NCI-H187 treated with DMSO at 0.1 percent for 48 hours (cell line): ENCODE measurements at regions not wholly inside any gene's neighbourhood (a gene's known extent, or its start where the extent isn't known, plus 50 kb on each side); places are given as distances from the start of the nearest gene placed in this dataset.

Experiments used
- DNase-seq: peaks from one replicate; lab custom pipeline; 2025; lab: John Stamatoyannopoulos, UW

DNA sequence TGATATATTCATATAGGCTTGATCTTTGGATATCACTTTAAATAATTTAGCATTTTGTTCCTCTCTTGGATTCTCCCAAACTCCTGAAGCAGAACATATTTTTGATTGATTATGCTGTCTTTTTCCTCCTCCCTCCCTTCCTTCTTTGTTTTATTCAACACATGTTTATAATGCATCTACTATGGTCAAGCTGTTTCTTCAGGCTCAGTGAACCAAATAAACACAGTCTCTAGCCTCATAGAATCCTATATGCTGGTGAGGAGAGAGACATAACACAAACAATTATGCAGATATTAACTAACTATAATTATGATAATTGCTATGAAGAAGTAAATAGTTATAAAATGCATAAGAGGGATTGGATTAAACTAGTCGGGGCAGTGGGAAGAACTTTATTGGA lies 1023.6 kb upstream of the RAG2 start:
- no peak for DNase-seq

DNA sequence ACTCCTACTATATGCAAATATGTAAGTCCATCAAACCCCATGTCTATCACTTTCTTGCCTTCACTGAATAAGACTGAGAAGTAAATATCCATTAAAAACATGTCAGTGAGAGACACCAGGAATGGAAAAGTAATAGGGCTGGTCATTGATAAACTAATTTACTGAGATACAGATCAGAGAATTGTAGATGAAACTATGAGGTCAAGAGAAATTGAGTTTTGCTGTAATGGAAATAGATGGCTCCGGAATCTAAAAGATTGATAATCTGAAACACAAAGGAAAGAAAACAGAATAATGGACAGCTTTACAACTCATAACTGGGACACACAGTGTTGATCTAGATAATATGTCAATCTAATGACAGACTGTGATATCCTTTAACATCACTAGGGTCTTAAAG lies 1018.3 kb upstream of the RAG2 start:
- no peak for DNase-seq

DNA sequence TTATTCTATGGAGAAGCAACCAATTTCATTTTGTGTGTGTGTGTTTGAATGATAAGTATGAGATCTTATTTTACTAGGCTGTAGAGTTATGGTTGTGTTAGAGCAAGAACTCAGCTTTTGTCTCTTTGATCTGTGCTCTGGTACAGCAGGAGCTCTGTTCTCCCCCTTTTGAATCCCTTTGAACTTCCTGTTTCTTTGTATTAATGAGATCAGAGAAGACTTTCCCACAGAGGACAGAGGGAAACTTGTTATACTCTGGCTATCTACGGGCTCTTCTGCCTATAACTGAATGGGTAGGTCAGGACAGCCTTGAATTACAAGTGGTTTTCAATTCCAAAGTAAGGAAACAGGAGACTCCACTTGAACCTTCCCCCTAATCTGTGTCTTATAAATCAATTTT lies 1015.0 kb upstream of the RAG2 start:
- DNase-seq, result no peak

DNA sequence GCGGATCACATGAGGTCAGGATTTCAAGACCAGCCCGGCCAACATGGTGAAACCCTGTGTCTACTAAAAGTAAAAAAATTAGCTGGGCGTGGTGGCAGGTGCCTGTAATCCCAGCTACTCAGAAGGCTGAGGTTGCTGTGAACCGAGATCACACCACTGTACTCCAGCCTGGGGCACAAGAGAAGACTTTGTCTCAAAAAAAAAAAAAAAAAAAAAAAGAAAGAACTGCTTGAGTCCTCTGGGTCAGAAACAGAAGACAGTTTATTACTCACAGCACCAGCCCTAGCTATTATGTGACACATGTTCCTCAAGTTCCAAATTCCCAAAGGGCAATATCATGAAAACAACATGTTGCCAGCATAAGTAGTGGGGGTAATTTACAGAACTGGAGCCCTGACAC lies 1014.1 kb upstream of the RAG2 start:
- no peak for DNase-seq

DNA sequence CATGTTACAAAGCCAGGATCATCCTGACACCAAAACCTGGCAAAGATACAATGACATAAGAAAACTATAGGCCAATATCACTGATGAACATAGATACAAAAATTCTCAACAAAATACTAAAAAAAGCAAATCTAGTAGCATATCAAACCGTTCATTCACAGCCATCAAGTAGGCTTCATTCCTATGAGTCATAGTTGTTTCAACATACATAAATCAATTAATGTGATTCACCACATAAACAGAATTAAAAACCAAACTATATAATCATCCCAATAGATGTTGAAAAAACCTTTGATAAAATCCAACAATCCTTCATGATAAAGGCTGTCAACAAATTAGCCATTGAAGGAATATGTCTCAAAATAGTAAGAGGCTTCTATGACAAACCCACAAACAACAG lies 1007.2 kb upstream of the RAG2 start:
- no peak for DNase-seq

DNA sequence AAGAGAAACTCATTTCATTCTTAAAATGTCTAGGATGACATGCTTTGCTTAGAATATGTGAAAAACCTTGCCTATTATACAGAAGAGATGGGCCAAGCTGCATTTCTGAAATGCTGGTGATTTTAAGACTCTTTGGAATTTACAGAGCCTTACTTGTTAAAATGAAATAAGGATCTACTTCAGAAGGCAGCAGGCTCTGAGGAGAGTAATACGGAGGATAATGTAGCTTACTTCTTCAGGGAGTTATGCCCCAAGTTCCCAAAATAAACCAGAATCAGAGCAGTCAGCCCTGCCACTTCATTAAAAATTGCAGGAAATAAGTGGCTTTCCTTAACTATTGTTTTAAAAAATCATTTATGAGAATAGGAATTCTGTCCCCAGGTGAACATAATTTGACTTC lies 1000.3 kb upstream of the RAG2 start:
- DNase-seq, result no peak

DNA sequence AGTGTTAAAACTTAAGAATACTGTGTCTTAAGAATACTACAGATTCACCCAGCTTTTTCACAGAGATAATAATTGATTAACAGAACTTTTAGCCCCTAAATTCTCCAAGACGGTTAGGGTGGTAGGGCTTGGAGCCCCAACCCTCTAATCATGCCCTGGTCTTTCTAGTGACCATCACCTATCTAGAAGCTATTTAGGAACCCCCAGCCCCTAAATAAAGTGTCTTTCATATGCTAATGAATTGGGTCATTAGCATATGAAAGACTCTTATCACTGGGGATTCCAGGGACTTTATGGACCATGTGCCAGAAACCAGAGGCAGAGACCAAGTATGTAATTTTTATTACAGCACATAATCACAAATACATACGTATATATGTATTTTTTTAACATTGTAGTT lies 999.7 kb upstream of the RAG2 start:
- no peak for DNase-seq

DNA sequence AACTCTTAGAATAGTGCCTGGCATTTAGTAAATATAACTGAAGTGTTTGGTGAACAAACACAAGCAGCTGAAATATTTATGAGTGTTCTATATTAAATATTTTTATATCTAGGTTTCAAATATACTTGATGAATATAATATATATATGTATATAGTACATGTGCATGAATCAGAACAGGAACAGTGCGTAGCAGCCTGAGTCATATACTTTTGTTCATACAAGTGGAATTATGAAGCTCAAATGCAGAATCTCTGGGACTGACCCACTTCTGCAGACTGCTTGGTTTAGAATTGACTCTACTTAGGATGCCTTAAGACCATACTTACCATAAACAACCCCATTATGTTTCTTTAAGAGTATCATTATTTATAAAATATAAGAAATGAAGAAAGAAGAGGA lies 997.8 kb upstream of the RAG2 start:
- no peak for DNase-seq

DNA sequence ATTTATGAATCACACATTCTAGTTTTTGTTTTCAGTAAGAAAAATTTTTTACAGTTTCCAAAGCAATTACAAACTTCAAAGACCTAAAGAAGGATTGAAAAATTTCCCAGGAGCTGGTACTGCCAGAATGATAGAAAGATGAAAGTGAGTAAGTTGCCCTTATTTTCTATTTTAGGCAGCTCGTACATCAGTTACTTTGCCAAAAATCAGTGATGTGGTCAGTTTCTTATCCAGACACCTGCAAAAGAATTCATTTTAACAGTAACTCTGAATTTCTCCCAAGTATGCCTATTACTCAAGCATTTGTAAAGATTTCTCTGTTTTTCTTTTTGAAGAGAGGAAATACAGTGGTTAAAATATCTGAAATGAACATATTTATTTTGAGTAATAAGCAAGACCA lies 976.3 kb upstream of the RAG2 start:
- no peak for DNase-seq

DNA sequence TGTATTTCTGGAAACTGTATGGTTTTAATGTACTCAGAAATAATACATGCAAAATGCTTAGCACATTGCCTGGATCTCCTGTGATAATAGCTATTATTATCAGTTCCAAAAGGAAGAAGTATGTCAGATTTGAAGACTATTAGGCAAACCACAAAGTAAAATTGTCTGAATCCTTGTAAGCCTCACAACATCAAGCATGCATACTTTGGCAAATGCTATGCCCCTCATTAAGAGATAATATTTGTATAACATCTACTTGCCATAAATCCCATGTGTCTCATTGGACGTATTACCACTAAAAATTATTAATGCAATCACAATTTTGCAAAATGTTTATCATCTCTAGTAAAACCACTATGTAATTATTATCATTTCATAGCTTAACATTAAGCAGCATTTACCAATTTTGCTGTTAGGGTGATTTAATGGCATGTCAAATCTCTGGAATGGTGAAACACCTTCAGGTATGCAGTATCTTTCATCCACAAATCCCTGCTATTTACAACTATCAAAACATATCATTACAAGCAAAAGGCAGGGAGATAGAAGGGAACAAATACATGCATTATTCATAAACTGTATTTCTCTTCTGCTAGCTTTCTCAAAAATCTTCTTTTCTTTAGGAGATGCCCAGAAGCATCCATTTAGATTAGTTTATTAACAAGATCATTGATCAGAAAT lies 974.6 kb upstream of the RAG2 start:
- DNase-seq, result no peak

DNA sequence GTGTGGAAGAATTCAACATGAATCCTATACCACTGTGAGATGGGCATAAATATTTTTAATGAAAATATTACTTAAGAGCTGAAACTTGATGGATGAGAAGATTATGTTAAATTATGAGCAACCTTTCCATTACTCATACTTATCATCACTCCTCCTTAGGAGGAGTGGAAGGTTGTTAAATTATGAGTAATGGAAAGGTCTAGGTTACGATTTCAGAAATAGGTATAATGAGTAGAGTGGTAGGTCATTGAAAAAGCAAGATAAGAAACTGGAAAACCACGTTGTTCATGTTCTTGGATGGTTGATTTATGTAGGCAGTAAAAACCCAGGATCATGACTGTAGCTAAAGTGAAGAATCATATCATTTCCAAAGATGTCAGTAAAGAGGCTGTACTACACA lies 973.2 kb upstream of the RAG2 start:
- no peak for DNase-seq

DNA sequence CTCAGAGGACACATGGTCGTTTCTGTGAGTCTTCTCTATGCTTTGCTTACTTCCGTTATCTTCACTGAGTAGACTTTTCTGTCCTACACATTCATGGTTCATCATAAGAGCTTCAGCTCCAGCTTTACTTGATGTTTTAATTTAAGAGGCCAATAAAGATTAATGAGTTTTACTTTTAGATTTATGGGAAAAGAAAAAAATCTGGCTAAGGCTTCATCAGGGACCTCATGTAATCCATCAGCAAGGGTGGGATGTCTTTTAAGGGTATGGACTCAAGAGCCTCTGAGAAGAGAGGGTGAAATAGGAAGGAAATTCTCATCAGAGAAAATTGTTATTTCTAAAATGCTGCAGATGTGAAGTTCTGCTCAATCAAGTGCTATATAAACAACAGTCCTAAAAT lies 963.0 kb upstream of the RAG2 start:
- no peak for DNase-seq

DNA sequence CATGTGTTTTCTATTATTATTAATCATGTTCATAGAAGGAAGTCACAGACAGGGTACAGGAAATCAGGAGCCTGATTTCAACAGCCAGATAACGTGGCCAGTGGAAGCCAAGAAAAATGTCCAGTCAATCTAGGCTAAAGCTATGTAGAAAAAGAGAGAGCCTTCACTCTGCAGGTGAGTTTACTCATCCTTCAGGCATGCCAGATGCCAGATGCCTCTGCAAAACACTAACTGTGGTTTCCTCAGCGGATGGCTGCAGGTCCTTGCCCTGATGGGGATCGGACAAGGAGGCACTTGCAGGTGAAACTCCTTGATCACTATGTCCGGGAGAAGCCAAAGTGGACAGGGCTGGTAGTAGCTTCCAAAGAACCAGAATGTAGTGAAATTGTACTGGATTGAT lies 962.3 kb upstream of the RAG2 start:
- DNase-seq, result no peak

DNA sequence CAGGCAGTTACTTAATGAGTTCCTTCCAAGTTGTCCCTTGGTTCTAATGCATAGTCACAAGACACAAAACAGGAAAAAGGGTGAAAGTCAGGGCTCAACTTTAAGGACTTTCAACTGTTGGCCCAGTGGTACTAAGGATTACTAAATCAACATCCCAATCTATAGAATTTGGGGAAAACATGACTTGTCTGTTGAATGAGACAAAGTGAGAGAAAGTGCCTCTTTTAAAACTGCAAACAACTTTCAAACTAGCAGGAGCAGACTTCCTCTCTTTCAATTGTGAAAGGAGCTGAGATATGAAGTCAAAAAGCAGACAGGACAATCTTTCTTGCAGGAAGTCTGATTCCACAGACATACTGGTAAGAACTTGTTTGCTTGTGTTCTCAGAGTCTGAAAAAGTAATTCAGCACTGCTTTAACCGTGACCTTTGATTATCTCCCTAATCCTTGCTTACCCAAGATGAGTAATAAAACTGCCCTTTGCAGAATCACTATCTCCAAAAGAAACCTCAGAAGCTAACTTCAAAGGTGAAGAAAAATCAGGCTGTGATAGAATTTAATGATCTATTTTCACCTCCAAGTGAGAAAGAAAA lies 960.7 kb upstream of the RAG2 start:
- DNase-seq, result no peak

DNA sequence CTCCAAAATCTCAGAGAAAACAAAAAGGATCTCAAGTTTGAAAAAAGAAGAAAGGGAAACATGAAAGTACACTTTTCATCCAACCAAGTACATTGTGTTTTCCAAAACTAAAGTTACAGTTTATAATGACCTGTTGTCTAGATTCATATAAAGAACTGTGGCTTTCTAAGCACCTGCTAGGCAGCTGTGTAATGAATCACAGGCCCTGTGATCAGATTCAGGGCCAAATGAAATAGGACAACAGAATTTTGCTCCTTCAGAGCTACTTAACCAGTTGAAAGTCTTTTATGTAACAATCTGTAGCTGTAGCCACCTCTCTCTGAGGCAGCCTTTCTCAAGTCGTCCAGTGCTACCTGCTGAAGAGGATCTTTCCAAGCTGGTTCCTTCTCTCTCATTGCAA lies 960.0 kb upstream of the RAG2 start:
- no peak for DNase-seq

DNA sequence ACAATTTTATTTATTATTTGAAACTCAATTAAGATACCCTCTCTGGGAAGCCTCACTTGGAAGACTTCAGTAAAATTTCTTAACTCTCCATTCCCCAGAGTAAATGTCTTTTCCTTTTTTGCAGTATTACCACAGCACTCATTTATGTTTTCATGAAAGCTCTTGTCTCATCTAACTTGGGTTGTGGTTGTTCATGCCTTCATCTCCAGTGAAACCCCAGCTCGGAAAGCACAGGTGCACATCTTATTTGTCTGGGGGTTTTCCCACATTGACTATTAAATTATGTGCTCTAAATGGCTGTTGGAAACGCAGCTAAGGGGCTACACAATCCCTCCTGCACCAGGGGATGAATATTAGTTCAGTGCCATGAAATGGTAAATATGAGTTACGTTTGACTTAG lies 954.2 kb upstream of the RAG2 start:
- DNase-seq, result no peak

DNA sequence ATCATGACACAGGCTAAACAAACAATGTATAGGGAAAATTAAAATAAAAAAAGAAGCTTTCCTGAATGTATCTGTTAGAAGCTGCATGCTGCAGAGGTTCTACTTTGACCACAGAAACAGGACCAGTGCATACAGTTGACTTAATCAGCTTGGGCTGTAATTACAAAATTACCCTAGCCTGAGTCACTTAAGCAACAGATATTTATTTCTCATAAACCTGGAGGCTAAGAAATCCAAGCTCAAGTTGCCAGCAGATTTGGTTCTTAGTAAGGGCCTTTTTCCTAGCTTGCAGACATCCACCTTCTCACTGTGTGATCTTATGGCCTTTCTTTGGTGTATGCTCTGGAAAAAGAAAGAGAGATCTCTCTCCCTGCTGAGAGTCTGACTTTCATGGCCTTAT lies 946.5 kb upstream of the RAG2 start:
- DNase-seq, result no peak

DNA sequence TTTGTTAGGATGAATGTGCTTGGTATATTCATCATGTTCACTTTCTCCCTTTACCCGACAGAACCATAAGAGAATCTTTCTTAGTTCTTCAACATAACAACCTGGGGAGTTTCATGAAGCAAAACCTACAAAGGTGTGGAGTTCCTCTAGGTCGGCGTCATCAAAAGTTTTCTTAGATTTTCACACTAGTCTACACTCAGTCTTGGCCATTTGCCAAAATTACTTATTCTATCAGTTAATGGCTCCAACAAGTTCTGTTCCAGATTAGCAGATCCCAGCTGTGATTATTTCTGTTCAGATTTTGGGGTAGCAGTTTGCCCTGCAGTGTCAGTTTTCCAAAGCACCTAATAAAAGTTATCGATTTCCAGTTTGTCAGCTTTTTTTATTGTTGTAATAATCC lies 935.8 kb upstream of the RAG2 start:
- DNase-seq, result no peak

DNA sequence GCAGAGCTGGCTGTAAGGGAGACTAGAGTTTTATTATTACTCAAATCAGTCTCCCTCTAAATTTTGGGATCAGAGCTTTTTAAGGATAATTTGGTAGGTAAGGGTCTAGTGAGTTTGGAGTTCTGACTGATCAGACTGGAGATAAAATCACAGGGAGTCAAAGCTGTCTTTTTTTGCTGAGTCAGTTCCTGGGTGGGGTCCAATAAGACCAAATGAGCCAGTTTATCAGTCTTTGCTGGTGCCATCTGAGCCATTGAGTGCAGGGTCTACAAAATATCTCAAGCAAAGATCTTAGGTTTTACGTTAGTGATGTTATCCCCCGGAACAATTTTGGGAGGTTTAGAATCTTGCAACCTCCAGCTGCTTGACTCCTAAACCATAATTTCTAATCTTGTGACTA lies 935.1 kb upstream of the RAG2 start:
- DNase-seq, result no peak

DNA sequence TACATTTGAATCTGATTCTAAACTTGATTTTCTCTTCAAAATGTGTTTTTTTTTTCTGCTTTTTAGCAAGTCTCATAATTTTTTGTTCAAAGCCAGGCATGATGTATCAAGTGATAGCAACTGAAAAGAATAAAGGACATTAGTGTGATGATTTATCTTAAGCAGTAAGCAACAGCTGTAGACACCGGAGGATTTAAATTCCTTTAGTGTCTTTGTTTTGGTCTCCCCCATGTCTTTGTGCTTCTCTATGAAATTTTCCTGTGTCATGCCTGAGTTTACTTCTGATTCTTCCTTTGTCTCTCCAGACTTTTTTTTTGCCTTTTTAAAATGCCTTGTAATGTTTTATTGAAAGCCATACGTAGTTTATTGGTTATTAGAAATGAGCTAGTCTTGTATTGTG lies 934.2 kb upstream of the RAG2 start:
- no peak for DNase-seq

DNA sequence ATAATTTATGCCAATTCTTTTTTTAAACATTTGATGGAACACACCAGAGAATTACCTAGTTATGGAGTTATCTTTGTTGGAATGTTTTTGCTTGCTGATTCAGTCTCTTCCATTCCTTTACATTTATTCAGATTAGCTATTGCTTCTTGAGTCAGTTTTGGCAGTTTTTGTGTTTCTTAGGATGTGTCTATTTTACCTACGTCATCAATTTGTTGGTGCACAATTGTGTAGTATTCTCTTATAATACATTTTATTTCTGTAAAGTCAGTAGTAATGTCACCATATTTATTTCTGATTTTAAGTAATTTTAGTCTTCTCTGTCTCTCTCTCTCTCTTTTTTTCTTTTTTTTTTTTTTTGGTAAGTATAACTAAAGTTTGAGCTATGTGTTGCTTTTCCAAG lies 929.5 kb upstream of the RAG2 start:
- no peak for DNase-seq

DNA sequence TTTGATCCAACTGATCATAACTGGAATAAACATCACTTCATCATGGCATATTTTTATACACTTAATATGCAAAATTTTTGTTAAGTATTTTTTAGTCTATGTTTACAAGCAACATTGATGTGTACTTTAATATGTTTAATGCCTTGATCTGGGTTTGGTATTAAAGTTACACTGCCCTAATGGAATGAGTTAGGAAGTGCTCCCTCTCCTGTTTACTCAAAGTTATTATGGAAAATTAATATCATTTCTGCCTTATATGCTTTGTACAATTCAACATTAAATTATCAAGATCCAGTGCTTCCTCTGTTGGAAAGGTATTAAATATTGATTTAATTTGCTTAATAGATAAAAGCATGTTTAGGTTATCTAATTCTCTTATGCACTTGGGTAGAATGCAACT lies 927.3 kb upstream of the RAG2 start:
- no peak for DNase-seq

DNA sequence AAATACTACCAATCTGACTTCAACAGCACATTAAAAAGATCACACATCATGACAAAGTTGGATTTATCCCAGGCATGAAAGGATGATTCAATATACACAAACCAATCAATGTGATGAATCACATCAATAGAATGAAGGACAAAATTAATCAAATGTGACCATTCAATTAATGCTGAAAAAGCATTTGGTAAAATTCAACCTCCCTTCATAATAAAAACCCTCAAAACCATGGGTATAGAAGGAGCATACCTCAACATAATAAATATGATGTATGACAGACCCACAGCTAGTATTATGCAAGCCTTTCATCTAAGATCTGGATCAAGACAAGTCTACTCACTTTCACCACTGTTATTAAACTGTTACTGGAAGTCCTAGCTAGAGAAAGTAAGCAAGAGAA lies 921.7 kb upstream of the RAG2 start:
- no peak for DNase-seq

DNA sequence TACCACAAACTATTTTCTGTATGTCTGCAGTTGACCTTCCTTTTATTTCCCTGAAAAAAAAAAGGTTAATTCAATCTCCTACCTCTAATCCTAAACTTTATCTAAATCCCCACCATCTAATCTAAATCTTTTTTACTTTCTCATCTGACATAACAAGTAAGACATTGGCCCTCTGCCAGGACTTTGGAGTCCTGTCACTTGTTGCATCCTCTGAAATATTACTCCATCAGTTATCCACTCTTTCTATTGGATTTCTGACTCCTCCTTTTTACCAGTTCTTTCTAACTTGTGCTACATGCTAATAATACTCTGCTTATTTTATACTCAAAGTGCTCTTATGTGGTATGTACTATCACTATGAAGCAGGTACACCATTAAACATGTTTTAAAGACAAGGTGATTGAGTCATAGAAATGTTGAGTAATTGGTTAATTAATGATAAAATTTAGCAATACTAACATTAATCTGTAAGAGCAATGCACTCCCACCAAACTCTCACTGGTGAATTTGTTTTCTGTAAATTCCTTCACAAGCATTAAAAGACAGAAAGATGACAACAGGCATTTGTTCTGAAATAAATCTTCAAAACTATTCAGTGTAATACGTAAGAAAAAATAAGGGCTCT lies 914.2 kb upstream of the RAG2 start:
- no peak for DNase-seq
